ENCODE measurements at regions not wholly inside any gene's neighbourhood (a gene's known extent, or its start where the extent isn't known, plus 50 kb on each side); places are given as distances from the start of the nearest gene placed in this dataset.

- DNase-seq (ENCODE audit: low read depth in 4 of 4, low spot score in 1 of 4): no peak
Measured at GRCh38 chr4:160175064-160175643, 1072.3 kb downstream of the RAPGEF2 start.

GRCh38 chr4:160180211-160180610, 1077.3 kb downstream of the RAPGEF2 start:
- no peak for DNase-seq (ENCODE audit: low read depth in 4 of 4, low spot score in 1 of 4)

GRCh38 chr4:160182727-160183126, 1079.8 kb downstream of the RAPGEF2 start:
- DNase-seq (ENCODE audit: low read depth in 4 of 4, low spot score in 1 of 4): no peak

GRCh38 chr4:160184884-160185283, 1082.0 kb downstream of the RAPGEF2 start:
- DNase-seq (ENCODE audit: low read depth in 4 of 4, low spot score in 1 of 4): no peak

- DNase-seq (ENCODE audit: low read depth in 4 of 4, low spot score in 1 of 4): no peak
Measured at GRCh38 chr4:160193787-160194186, 1090.9 kb downstream of the RAPGEF2 start.

GRCh38 chr4:160194716-160195115, 1091.8 kb downstream of the RAPGEF2 start:
- no peak for DNase-seq (ENCODE audit: low read depth in 4 of 4, low spot score in 1 of 4)

GRCh38 chr4:160202802-160203201, 1099.9 kb downstream of the RAPGEF2 start:
- no peak for DNase-seq (ENCODE audit: low read depth in 4 of 4, low spot score in 1 of 4)

GRCh38 chr4:160212078-160212477, 1109.2 kb downstream of the RAPGEF2 start:
- DNase-seq (ENCODE audit: low read depth in 4 of 4, low spot score in 1 of 4): no peak

GRCh38 chr4:160213366-160213765, 1110.5 kb downstream of the RAPGEF2 start:
- no peak for DNase-seq (ENCODE audit: low read depth in 4 of 4, low spot score in 1 of 4)

- DNase-seq (ENCODE audit: low read depth in 4 of 4, low spot score in 1 of 4): no peak
Measured at GRCh38 chr4:160217352-160217751, 1114.5 kb downstream of the RAPGEF2 start.

GRCh38 chr4:160224049-160224448, 1121.2 kb downstream of the RAPGEF2 start:
- DNase-seq (ENCODE audit: low read depth in 4 of 4, low spot score in 1 of 4): no peak

- no peak for DNase-seq (ENCODE audit: low read depth in 4 of 4, low spot score in 1 of 4)
Measured at GRCh38 chr4:160233141-160233540, 1130.3 kb downstream of the RAPGEF2 start.

- DNase-seq (ENCODE audit: low read depth in 4 of 4, low spot score in 1 of 4): no peak
Measured at GRCh38 chr4:160235285-160235684, 1132.4 kb downstream of the RAPGEF2 start.

GRCh38 chr4:160235771-160236170, 1132.9 kb downstream of the RAPGEF2 start:
- DNase-seq (ENCODE audit: low read depth in 4 of 4, low spot score in 1 of 4): no peak

- no peak for DNase-seq (ENCODE audit: low read depth in 4 of 4, low spot score in 1 of 4)
Measured at GRCh38 chr4:160238790-160239189, 1135.9 kb downstream of the RAPGEF2 start.

GRCh38 chr4:160247091-160247656, 1144.3 kb downstream of the RAPGEF2 start:
- DNase-seq (ENCODE audit: low read depth in 4 of 4, low spot score in 1 of 4): no peak

GRCh38 chr4:160251522-160252170, 1148.8 kb downstream of the RAPGEF2 start:
- no peak for DNase-seq (ENCODE audit: low read depth in 4 of 4, low spot score in 1 of 4)

GRCh38 chr4:160257318-160257717, 1154.4 kb downstream of the RAPGEF2 start:
- no peak for DNase-seq (ENCODE audit: low read depth in 4 of 4, low spot score in 1 of 4)

- no peak for DNase-seq (ENCODE audit: low read depth in 4 of 4, low spot score in 1 of 4)
Measured at GRCh38 chr4:160265014-160265413, 1162.1 kb downstream of the RAPGEF2 start.

- DNase-seq (ENCODE audit: low read depth in 4 of 4, low spot score in 1 of 4): no peak
Measured at GRCh38 chr4:160265836-160266235, 1163.0 kb downstream of the RAPGEF2 start.

- no peak for DNase-seq (ENCODE audit: low read depth in 4 of 4, low spot score in 1 of 4)
Measured at GRCh38 chr4:160276785-160277325, 1174.0 kb downstream of the RAPGEF2 start.

- no peak for DNase-seq (ENCODE audit: low read depth in 4 of 4, low spot score in 1 of 4)
Measured at GRCh38 chr4:160283081-160283480, 1180.2 kb downstream of the RAPGEF2 start.
